Stomach (tissue), 8 donors: ENCODE measurements at regions not wholly inside any gene's neighbourhood (a gene's known extent, or its start where the extent isn't known, plus 50 kb on each side); places are given as distances from the start of the nearest gene placed in this dataset.
"Not testable (repeated sequence)": the region's sequence is repeated elsewhere in the genome, so short reads cannot be mapped to it uniquely, and the experiment has no call there.

Source experiments
- DNase-seq, 2 donors: peaks; one replicate each; pipeline versions ENCODE4 v3.0.0 to v3.0.0-alpha.2; 2013 to 2019
- H3K27ac ChIP-seq, 5 donors: fragments of 200-600 bp in 4 of 5; sonication (generic) in 4 of 5; one replicate each; pipeline ENCODE4 v1.5.1; 2013 to 2019; ENCODE audit warnings: mild to moderate bottlenecking in 1 of 5, moderate library complexity in 1 of 5
- H3K27me3 ChIP-seq, 3 donors: fragments of 200-600 bp; sonication (generic); one replicate each; pipeline ENCODE4 v1.5.1; 2017 to 2019; ENCODE audit warnings: mixed run types in 1 of 3
- H3K36me3 ChIP-seq, 4 donors: fragments of 200-600 bp; sonication (generic); 1 replicate in 3 of 4; 2 replicates in 1 of 4; pipeline ENCODE4 v1.5.1; 2016 to 2019
- H3K4me1 ChIP-seq, 4 donors: fragments of 200-600 bp; sonication (generic); one replicate each; pipeline ENCODE4 v1.5.1; 2016 to 2019
- H3K4me3 ChIP-seq, 4 donors: fragments of 200-600 bp; sonication (generic) in 3 of 4; one replicate each; pipeline ENCODE4 v1.5.1; 2016 to 2019; ENCODE audit warnings: mild to moderate bottlenecking in 1 of 4
- H3K9me3 ChIP-seq, 4 donors: fragments of 200-600 bp; sonication (generic); one replicate each; pipeline ENCODE4 v1.5.1; 2016 to 2019
- CTCF ChIP-seq, 7 experiments: fragments of 450-650 bp in 4 of 7; fragments of 200-600 bp in 3 of 7; sonication (generic) in 3 of 7; IDR thresholded peaks; one replicate each; pipeline ENCODE4 v1.5.1; 2016 to 2019; ENCODE audit warnings: antibody characterized with exemption in 7 of 7, control low read depth in 2 of 7, mild to moderate bottlenecking in 1 of 7
- EP300 ChIP-seq: sonication (generic); formaldehyde crosslinking; IDR thresholded peaks from one replicate; pipeline ENCODE4 v1.6.1; 2017; ENCODE audit warnings: antibody characterized with exemption
- POLR2A ChIP-seq, 4 donors: fragments of 450-650 bp; IDR thresholded peaks; one replicate each; pipeline ENCODE4 v1.6.1; 2016; ENCODE audit warnings: antibody characterized with exemption in 4 of 4, control low read depth in 2 of 4, mild to moderate bottlenecking in 1 of 4, moderate library complexity in 1 of 4
- POLR2AphosphoS5 ChIP-seq, 3 donors: sonication (generic); formaldehyde crosslinking; IDR thresholded peaks; one replicate each; pipeline ENCODE4 v1.6.1; 2016; ENCODE audit warnings: antibody characterized with exemption in 3 of 3
- WGBS, 5 donors: extraction: QIAGEN DNeasy Blood & Tissue Kit in 3 of 5; methylation state at CpG; one replicate each; pipeline versions ENCODE4 v1.1.5 to v1.1.7; 2013 to 2018; 5-methylcytosine and 5-hydroxymethylcytosine counted together
- intact Hi-C: fragments of 100-400 bp; cut with DNase I; formaldehyde crosslinking; loops from one replicate; pipeline ENCODE4 v1.15.1; 2023; ENCODE audit warnings: low total_unique reads
- donor health status: healthy with polysubstance abuse.
- donor health status: Bipolar disorder and iron deficiency.
- donor health status: healthy.

GRCh38 chr5:168093200-168093910 lies 198.1 kb upstream of the WWC1 start:
- intact Hi-C loops = no loop called here
- TF ChIP-seq CTCF (IDR thresholded peaks at IDR 0.05) (no peak), POLR2A (IDR thresholded peaks at IDR 0.05) (no peak), POLR2AphosphoS5 (IDR thresholded peaks at IDR 0.05) (no peak), EP300 (no peak)
- H3K27ac ChIP-seq = no peak overlapping the region

GRCh38 chr5:168096525-168096924 lies 194.9 kb upstream of the WWC1 start:
- Histone ChIP-seq H3K4me1 (peaks cover 0 to 5% (median 0%) of the 10 kb centered on the region in 4 donors), H3K4me3 (no peak overlapping the region), H3K9me3 (no peaks in the 10 kb centered on the region), H3K27ac (no peak overlapping the region), H3K36me3 (no peaks in the 10 kb centered on the region), H3K27me3 (no peaks in the 10 kb centered on the region)
- 24 to 48% (median 34%) methylated on average over 1 of the region's 1 CpG for WGBS, 5 donors
- TF ChIP-seq POLR2A (IDR thresholded peaks at IDR 0.05) (no peak), EP300 (no peak), CTCF (IDR thresholded peaks at IDR 0.05) (no peak), POLR2AphosphoS5 (IDR thresholded peaks at IDR 0.05) (no peak)
- intact Hi-C loops = no loop called here
- no peak for DNase-seq

More at GRCh38 chr5:168093200-168093910, 198.1 kb upstream of the WWC1 start:
- Histone ChIP-seq H3K4me3 (no peak overlapping the region), H3K36me3 (no peaks in the 10 kb centered on the region), H3K4me1 (peaks cover 0 to 5% (median 0%) of the 10 kb centered on the region in 4 donors), H3K27me3 (no peaks in the 10 kb centered on the region), H3K9me3 (no peaks in the 10 kb centered on the region)
- WGBS, 5 donors = 36 to 56% (median 38%) methylated on average over 5 of the region's 5 CpGs
- DNase-seq = no peak

GRCh38 chr5:168097876-168098653 lies 193.4 kb upstream of the WWC1 start:
- intact Hi-C loops = no loop called here
- H3K4me1 ChIP-seq = peaks cover 0 to 4% (median 0%) of the 10 kb centered on the region in 4 donors
- H3K36me3 ChIP-seq = no peaks in the 10 kb centered on the region
- no peak for DNase-seq
- H3K27ac ChIP-seq = no peak overlapping the region
- no peaks in the 10 kb centered on the region for H3K9me3 ChIP-seq
- no peaks in the 10 kb centered on the region for H3K27me3 ChIP-seq
- no peak for TF ChIP-seq POLR2A (IDR thresholded peaks at IDR 0.05)
- no peak for TF ChIP-seq POLR2AphosphoS5 (IDR thresholded peaks at IDR 0.05)
- no peak for TF ChIP-seq CTCF (IDR thresholded peaks at IDR 0.05)
- no peak for TF ChIP-seq EP300
- H3K4me3 ChIP-seq = no peak overlapping the region
- 71 to 80% (median 74%) methylated on average over 12 of the region's 12 CpGs for WGBS, 5 donors

- no peak overlapping the region for H3K27ac ChIP-seq
- H3K27me3 ChIP-seq = no peaks in the 10 kb centered on the region
- H3K4me1 ChIP-seq = peaks cover 0 to 8% (median 0%) of the 10 kb centered on the region in 4 donors
- no peak for DNase-seq
- no peaks in the 10 kb centered on the region for H3K9me3 ChIP-seq
- no peak for TF ChIP-seq POLR2AphosphoS5 (IDR thresholded peaks at IDR 0.05)
- TF ChIP-seq EP300 = no peak
- no peak for TF ChIP-seq CTCF (IDR thresholded peaks at IDR 0.05)
- TF ChIP-seq POLR2A (IDR thresholded peaks at IDR 0.05) = no peak
- WGBS, 5 donors = 78 to 91% (median 83%) methylated on average over 8 of the region's 8 CpGs
- intact Hi-C loops = loop anchor here (10.0 kb wide), 1 partner anchor 123 kb away; no protein-coding TSS in a partner anchor
- H3K36me3 ChIP-seq = no peaks in the 10 kb centered on the region
- no peak overlapping the region for H3K4me3 ChIP-seq
Measured at GRCh38 chr5:168101352-168101751, 190.1 kb upstream of the WWC1 start.

- not testable (repeated sequence) for H3K9me3 ChIP-seq, H3K4me1 ChIP-seq, H3K27me3 ChIP-seq, H3K4me3 ChIP-seq, H3K36me3 ChIP-seq, DNase-seq, H3K27ac ChIP-seq
- WGBS, 5 donors = 85 to 89% (median 85%) methylated on average over 6 of the region's 6 CpGs
- intact Hi-C loops = loop anchor here (10.0 kb wide), 1 partner anchor 122 kb away; no protein-coding TSS in a partner anchor
Measured at GRCh38 chr5:168103018-168103417, 188.4 kb upstream of the WWC1 start.
